Calu3 (cell line): ENCODE measurements at regions not wholly inside any gene's neighbourhood (a gene's known extent, or its start where the extent isn't known, plus 50 kb on each side); places are given as distances from the start of the nearest gene placed in this dataset.

Experiments
- BruUV-seq: library from RNA; stranded (reverse); fragments of 400-500 nt; replicated peaks from 2 replicates; lab custom pipeline; 2021; lab: Mats Ljungman, UMichigan
- CTCF ChIA-PET: fragments of 300-600 bp; sonication (Branson Sonifier 250); formaldehyde crosslinking; loops from one replicate; lab custom pipeline; 2022; ENCODE audit warnings: antibody characterized with exemption; lab: Charles Lee
- DNase-seq: peaks from one replicate; pipeline ENCODE4 v3.0.0; 2022
- H3K27ac Mint-ChIP-seq: one replicate; pipeline ENCODE4 v1.8.0; 2022; ENCODE audit warnings: mixed read lengths; ENCODE audit not compliant: unreplicated experiment
- H3K27me3 Mint-ChIP-seq: one replicate; pipeline ENCODE4 v1.8.0; 2022; ENCODE audit warnings: mixed read lengths; ENCODE audit not compliant: unreplicated experiment
- H3K36me3 Mint-ChIP-seq: one replicate; pipeline ENCODE4 v1.8.0; 2022; ENCODE audit warnings: mild to moderate bottlenecking, moderate library complexity, mixed read lengths; ENCODE audit not compliant: insufficient read depth, unreplicated experiment
- H3K4me1 Mint-ChIP-seq: one replicate; pipeline ENCODE4 v1.8.0; 2022; ENCODE audit warnings: mild to moderate bottlenecking, low read depth, mixed read lengths; ENCODE audit not compliant: unreplicated experiment
- H3K4me3 Mint-ChIP-seq: one replicate; pipeline ENCODE4 v1.8.0; 2022; ENCODE audit warnings: mild to moderate bottlenecking, low read depth, moderate library complexity, mixed read lengths; ENCODE audit not compliant: unreplicated experiment
- H3K9me3 Mint-ChIP-seq: one replicate; pipeline ENCODE4 v1.8.0; 2022; ENCODE audit warnings: low read depth, mixed read lengths; ENCODE audit not compliant: unreplicated experiment
- CTCF ChIP-seq: fragments of 200-600 bp; IDR thresholded peaks from one replicate; pipeline ENCODE4 v1.8.0; 2022; ENCODE audit warnings: antibody characterized with exemption; ENCODE audit not compliant: unreplicated experiment
- intact Hi-C: fragments of 100-400 bp; cut with micrococcal nuclease; formaldehyde crosslinking; loops from one replicate; pipeline ENCODE4 v1.10.0; 2022; ENCODE audit not compliant: unreplicated experiment

- intact Hi-C loops = no loop called here
- CTCF ChIA-PET = no interaction called here
- H3K4me3 Mint-ChIP-seq = no peak overlapping the region
- no peaks in the 10 kb centered on the region for H3K9me3 Mint-ChIP-seq
- BruUV-seq = no TSS peak
- TF ChIP-seq CTCF = no peak
- H3K27me3 Mint-ChIP-seq = no peaks in the 10 kb centered on the region
- DNase-seq = no peak
- no peak overlapping the region for H3K27ac Mint-ChIP-seq
- no peaks in the 10 kb centered on the region for H3K4me1 Mint-ChIP-seq
- H3K36me3 Mint-ChIP-seq = no peaks in the 10 kb centered on the region
These were observed 603.7 kb upstream of the ZEB2 start for GRCh38 chr2:145123606-145124005.

DNA sequence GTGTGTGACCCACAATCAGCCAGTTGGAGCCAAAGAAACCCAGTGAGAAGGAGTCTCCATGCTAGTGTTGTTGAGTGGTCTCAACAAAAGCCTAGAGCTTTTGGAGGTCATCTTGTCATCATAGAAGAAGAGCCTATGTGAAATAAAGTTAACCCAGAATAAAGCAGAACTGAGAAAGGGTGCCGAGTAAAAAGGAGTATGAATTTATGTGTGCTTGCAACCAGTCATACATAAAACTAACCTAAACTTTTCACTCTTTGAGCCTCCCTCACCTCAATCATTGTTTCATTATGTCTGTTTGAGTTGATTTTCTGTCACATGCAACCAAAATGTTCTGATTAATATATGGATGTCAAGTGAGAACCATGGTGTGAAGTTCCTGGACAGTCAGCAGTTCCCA lies 599.3 kb upstream of the ZEB2 start:
- intact Hi-C loops = no loop called here
- Mint-ChIP-seq H3K4me1 (no peaks in the 10 kb centered on the region), H3K9me3 (no peaks in the 10 kb centered on the region), H3K36me3 (no peaks in the 10 kb centered on the region), H3K27ac (no peak overlapping the region), H3K4me3 (no peak overlapping the region), H3K27me3 (no peaks in the 10 kb centered on the region)
- no peak for DNase-seq
- no peak for TF ChIP-seq CTCF
- BruUV-seq = no TSS peak
- CTCF ChIA-PET = no interaction called here

GRCh38 chr2:145116834-145117725 lies 597.2 kb upstream of the ZEB2 start:
- CTCF ChIA-PET = no interaction called here
- H3K27ac Mint-ChIP-seq = no peak overlapping the region

DNA sequence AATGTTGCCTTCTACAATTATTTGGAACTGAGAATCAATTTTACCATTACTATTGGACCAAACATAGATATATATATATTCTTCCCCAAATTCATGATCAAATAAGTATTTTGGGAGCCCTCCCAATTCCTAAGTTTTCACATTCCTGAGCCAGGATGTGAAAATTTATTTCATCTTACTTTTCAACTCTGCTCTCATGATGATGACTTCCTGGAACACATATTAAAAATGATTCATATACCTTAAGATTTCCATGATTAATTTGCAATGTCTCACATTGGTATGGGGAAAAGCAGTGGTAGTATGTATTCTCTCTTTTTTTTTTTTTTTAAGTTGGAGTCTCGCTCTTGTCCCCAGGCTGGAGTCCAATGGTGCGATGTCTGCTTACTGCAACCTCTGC lies 596.1 kb upstream of the ZEB2 start:
- intact Hi-C loops = no loop called here
- Mint-ChIP-seq H3K4me3 (no peak overlapping the region), H3K27ac (no peak overlapping the region), H3K9me3 (no peaks in the 10 kb centered on the region), H3K36me3 (no peaks in the 10 kb centered on the region), H3K4me1 (peaks cover 1% of the 10 kb centered on the region), H3K27me3 (no peaks in the 10 kb centered on the region)
- TF ChIP-seq CTCF = no peak
- DNase-seq = no peak
- BruUV-seq = no TSS peak
- CTCF ChIA-PET = no interaction called here

More at GRCh38 chr2:145116834-145117725, 597.2 kb upstream of the ZEB2 start:
- TF ChIP-seq CTCF = no peak
- no peak overlapping the region for H3K4me3 Mint-ChIP-seq
- no peaks in the 10 kb centered on the region for H3K4me1 Mint-ChIP-seq
- H3K9me3 Mint-ChIP-seq = no peaks in the 10 kb centered on the region
- H3K36me3 Mint-ChIP-seq = no peaks in the 10 kb centered on the region
- DNase-seq = no peak
- intact Hi-C loops = no loop called here
- BruUV-seq = no TSS peak
- H3K27me3 Mint-ChIP-seq = no peaks in the 10 kb centered on the region
